ENCODE measurements at regions not wholly inside any gene's neighbourhood (a gene's known extent, or its start where the extent isn't known, plus 50 kb on each side); places are given as distances from the start of the nearest gene placed in this dataset.

DNA sequence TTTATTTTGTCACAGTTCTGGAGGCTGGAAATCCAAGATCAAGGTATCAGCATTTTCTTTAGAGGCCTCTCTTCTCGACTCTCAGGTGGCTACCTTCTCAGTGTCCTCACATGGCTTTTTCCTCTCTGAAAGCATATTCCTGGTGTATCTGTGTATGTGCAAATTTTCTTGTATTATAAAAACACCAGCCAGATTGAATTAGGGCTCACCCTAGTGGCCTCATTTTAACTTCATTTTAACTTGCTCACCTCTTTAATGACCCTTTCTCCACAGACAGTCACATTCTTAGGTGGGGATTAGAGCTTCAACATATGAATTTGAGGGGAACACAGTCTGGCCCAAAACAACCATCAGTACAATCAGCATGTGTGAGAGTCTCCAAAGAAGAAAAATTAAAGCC lies 542.4 kb upstream of the FAM241A start:
- no peak overlapping the region for H3K4me2 ChIP-seq (replicated peaks; ENCODE audit: extremely low read depth, low read length, poor library complexity, severe bottlenecking)
- intact Hi-C loops (cut with micrococcal nuclease) = no loop called here

DNA sequence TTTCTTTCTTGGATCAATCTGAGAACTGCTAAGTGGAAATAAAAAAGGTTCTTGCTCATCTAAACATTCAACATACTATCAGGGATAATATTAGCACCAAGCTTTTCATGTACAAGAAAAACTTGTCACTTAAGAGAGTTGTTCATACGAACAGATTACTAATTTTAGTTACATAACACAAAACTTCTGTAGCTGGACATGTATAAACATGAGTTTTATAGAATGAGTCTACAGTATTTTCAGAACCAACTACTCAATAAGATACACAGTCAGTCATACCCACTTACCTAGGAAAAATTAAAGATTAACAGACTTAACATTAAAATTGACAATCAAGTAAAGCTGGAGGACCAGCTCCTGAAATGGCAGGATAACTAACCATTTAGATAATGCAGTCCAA lies 540.1 kb upstream of the FAM241A start:
- H3K27ac ChIP-seq (ENCODE audit: low read depth in 1 of 2, low read length in 2 of 2) = no peak overlapping the region
- H3K79me2 ChIP-seq (ENCODE audit: insufficient read depth, low read length) = no peaks in the 10 kb centered on the region
- H3K4me3 ChIP-seq (replicated peaks in 1 of 3; ENCODE audit: low read depth in 2 of 3, low read length in 3 of 3) = no peak overlapping the region
- H2AFZ ChIP-seq (ENCODE audit: insufficient read depth, low read depth, low read length, poor library complexity, severe bottlenecking) = no peak overlapping the region
- no peaks in the 10 kb centered on the region for H3K36me3 ChIP-seq (replicated peaks in 1 of 2; ENCODE audit: control insufficient read depth in 1 of 2, insufficient read depth in 2 of 2, low read length in 2 of 2)
- H3K9ac ChIP-seq (ENCODE audit: insufficient read depth, low read length, poor library complexity, severe bottlenecking) = no peak overlapping the region
- H3K4me2 ChIP-seq (replicated peaks; ENCODE audit: extremely low read depth, low read length, poor library complexity, severe bottlenecking) = no peak overlapping the region
- Mint-ChIP-seq H3K4me3 (no peak overlapping the region), H3K27me3 (ENCODE audit: low read depth in 3 of 3) (peaks cover 1 to 3% (median 1%) of the 10 kb centered on the region in 3 donors), H3K36me3 (no peaks in the 10 kb centered on the region), H3K4me1 (no peaks in the 10 kb centered on the region), H3K27ac (no peak overlapping the region), H3K9me3 (peaks cover 0 to 3% (median 0%) of the 10 kb centered on the region in 7 donors)
- no peaks in the 10 kb centered on the region for H3K4me1 ChIP-seq (ENCODE audit: control insufficient read depth in 1 of 2, insufficient read depth in 2 of 2, low read length in 2 of 2)
- TF ChIP-seq CTCF (IDR thresholded peaks at IDR 0.05) = no peak
- intact Hi-C loops (cut with micrococcal nuclease) = no loop called here
- no peaks in the 10 kb centered on the region for H3K27me3 ChIP-seq (ENCODE audit: control insufficient read depth in 2 of 2, insufficient read depth in 2 of 2, low read length in 2 of 2)
- H4K20me1 ChIP-seq (ENCODE audit: insufficient read depth, low read length) = no peaks in the 10 kb centered on the region
- DNase-seq = no peak
- WGBS (ENCODE audit: insufficient coverage) = no CpG with 5 or more reads among the region's 1 CpG
- no peaks in the 10 kb centered on the region for H3K9me3 ChIP-seq (replicated peaks in 1 of 2; ENCODE audit: control insufficient read depth in 1 of 2, insufficient read depth in 1 of 2, low read length in 2 of 2)

More for the DNA sequence above, 542.4 kb upstream of the FAM241A start:
- Histone ChIP-seq H3K4me3 (replicated peaks in 1 of 3; ENCODE audit: low read depth in 2 of 3, low read length in 3 of 3) (no peak overlapping the region), H3K9ac (ENCODE audit: insufficient read depth, low read length, poor library complexity, severe bottlenecking) (no peak overlapping the region), H4K20me1 (ENCODE audit: insufficient read depth, low read length) (no peaks in the 10 kb centered on the region), H3K4me1 (ENCODE audit: control insufficient read depth in 1 of 2, insufficient read depth in 2 of 2, low read length in 2 of 2) (no peaks in the 10 kb centered on the region), H3K27me3 (ENCODE audit: control insufficient read depth in 2 of 2, insufficient read depth in 2 of 2, low read length in 2 of 2) (no peaks in the 10 kb centered on the region), H2AFZ (ENCODE audit: insufficient read depth, low read depth, low read length, poor library complexity, severe bottlenecking) (no peak overlapping the region), H3K79me2 (ENCODE audit: insufficient read depth, low read length) (no peaks in the 10 kb centered on the region), H3K36me3 (replicated peaks in 1 of 2; ENCODE audit: control insufficient read depth in 1 of 2, insufficient read depth in 2 of 2, low read length in 2 of 2) (no peaks in the 10 kb centered on the region), H3K27ac (ENCODE audit: low read depth in 1 of 2, low read length in 2 of 2) (no peak overlapping the region), H3K9me3 (replicated peaks in 1 of 2; ENCODE audit: control insufficient read depth in 1 of 2, insufficient read depth in 1 of 2, low read length in 2 of 2) (no peaks in the 10 kb centered on the region)
- no peaks in the 10 kb centered on the region for H3K4me1 Mint-ChIP-seq
- no peak for DNase-seq
- H3K27ac Mint-ChIP-seq = no peak overlapping the region
- no peaks in the 10 kb centered on the region for H3K36me3 Mint-ChIP-seq
- H3K27me3 Mint-ChIP-seq (ENCODE audit: low read depth in 3 of 3) = peaks cover 0 to 1% (median 0%) of the 10 kb centered on the region in 3 donors
- H3K4me3 Mint-ChIP-seq = no peak overlapping the region
- 80% methylated on average over 1 of the region's 1 CpG for WGBS (ENCODE audit: insufficient coverage)
- H3K9me3 Mint-ChIP-seq = no peaks in the 10 kb centered on the region
- TF ChIP-seq CTCF (IDR thresholded peaks at IDR 0.05) = no peak

All from CD14-positive monocyte (primary cell).